ENCODE measurements at regions not wholly inside any gene's neighbourhood (a gene's known extent, or its start where the extent isn't known, plus 50 kb on each side); places are given as distances from the start of the nearest gene placed in this dataset.

DNA sequence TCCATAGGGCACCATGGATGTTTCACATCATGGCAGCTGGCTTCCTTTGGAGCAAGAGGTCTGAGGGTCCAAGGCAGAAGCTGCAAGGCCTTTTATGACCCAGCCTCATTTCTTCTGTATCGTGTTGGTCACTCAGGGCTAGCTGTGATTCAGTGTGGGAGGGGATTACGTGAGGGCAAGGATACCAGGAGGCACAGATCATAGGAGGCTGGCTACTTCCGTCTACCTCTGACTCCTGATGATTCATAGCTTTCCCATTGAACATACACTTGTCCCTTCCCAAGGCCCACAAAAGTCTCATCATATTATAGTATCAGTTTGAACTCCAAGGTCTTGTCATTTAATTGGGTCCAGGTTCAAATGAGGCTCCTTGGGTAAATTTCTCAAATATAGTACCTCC lies 135.3 kb upstream of the ZBED5 start:
- no peak overlapping the region for H3K27ac ChIP-seq (ENCODE audit: low read length)
- H3K27me3 ChIP-seq (ENCODE audit: control insufficient read depth, insufficient read depth, low read length) = no peaks in the 10 kb centered on the region
- H3K4me1 ChIP-seq (ENCODE audit: control insufficient read depth, insufficient read depth, low read length) = no peaks in the 10 kb centered on the region
- no peaks in the 10 kb centered on the region for H3K9me3 ChIP-seq (ENCODE audit: control insufficient read depth, insufficient read depth, low read length)
- WGBS (ENCODE audit: insufficient coverage, insufficient read length) = no CpG with 5 or more reads among the region's 3 CpGs
- H3K4me3 ChIP-seq (ENCODE audit: low read length) = no peak overlapping the region
- DNase-seq (ENCODE audit: low read depth, low spot score) = no peak
- no peaks in the 10 kb centered on the region for H3K36me3 ChIP-seq (ENCODE audit: control insufficient read depth, insufficient read depth, low read length)

DNA sequence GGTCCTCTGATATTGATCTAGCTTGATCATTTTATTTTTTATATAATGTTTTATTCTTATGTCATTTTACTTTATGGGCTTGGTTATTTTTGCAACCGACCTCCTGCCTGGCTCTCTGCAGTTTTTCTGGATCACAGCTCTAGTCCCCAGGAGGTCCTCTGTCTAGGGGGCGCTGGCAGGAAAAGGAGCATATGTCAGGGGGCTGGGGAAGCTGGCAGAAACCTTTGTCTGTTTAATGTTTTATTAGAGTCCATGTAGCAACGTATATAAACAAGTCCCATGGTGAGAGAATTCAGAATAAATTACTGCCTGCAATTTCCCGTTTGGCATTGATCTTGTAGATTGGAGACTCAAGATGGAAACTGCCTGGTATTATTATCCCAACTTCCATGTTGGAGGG lies 133.5 kb upstream of the ZBED5 start:
- H3K9me3 ChIP-seq (ENCODE audit: control insufficient read depth, insufficient read depth, low read length) = no peaks in the 10 kb centered on the region
- no peak for DNase-seq (ENCODE audit: low read depth, low spot score)
- H3K36me3 ChIP-seq (ENCODE audit: control insufficient read depth, insufficient read depth, low read length) = no peaks in the 10 kb centered on the region
- H3K27ac ChIP-seq (ENCODE audit: low read length) = no peak overlapping the region
- no peak overlapping the region for H3K4me3 ChIP-seq (ENCODE audit: low read length)
- no peaks in the 10 kb centered on the region for H3K27me3 ChIP-seq (ENCODE audit: control insufficient read depth, insufficient read depth, low read length)
- no peaks in the 10 kb centered on the region for H3K4me1 ChIP-seq (ENCODE audit: control insufficient read depth, insufficient read depth, low read length)
- no CpG with 5 or more reads among the region's 4 CpGs for WGBS (ENCODE audit: insufficient coverage, insufficient read length)

DNA sequence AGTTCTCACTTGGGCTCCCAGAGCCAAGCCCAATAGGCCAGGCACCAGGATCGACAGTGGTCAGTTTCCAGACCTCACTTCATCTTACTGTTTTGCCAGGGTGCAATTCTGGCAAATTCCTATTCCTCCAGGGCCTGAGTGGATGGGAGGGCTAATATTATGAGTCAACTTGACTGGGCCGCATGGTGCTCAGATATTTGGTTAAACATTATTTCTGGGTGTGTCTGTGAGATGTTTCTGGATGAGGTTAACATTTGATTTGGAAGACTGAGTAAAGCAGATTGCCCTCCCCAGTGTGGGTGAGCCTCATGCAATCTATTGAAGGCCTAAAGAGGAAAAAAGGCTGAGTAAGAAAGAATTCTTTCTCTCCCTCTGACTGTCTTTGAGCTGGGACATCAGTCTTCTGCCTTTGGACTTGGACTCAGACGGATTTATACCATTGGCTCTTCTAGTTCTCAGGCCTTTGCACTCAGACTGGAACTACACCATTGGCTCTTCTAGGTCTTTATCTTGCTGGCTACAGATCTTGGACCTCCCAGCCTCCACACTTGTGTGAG lies 132.9 kb upstream of the ZBED5 start:
- H3K9me3 ChIP-seq (ENCODE audit: control insufficient read depth, insufficient read depth, low read length) = no peaks in the 10 kb centered on the region
- no CpG with 5 or more reads among the region's 3 CpGs for WGBS (ENCODE audit: insufficient coverage, insufficient read length)
- H3K36me3 ChIP-seq (ENCODE audit: control insufficient read depth, insufficient read depth, low read length) = no peaks in the 10 kb centered on the region
- no peak for DNase-seq (ENCODE audit: low read depth, low spot score)
- H3K27ac ChIP-seq (ENCODE audit: low read length) = no peak overlapping the region
- H3K4me1 ChIP-seq (ENCODE audit: control insufficient read depth, insufficient read depth, low read length) = no peaks in the 10 kb centered on the region
- no peak overlapping the region for H3K4me3 ChIP-seq (ENCODE audit: low read length)
- no peaks in the 10 kb centered on the region for H3K27me3 ChIP-seq (ENCODE audit: control insufficient read depth, insufficient read depth, low read length)

DNA sequence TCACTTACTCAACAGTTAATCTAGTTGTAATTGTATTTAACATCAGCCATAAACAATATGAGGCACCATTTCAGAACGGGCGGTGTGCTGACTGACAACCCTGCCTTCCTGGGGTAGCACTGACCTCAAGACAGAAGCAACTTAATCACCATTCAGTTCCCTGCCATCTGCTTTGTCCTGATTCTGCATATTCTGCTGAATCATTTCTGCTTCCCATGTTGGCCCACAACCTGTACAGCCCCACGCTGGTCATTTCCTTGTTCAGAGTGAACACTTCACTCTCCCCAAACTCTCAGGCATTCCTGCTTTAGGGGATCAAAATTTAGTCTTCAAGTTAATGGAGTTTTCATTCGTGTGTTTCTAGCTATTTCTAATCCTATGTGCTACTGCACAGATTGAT lies 132.3 kb upstream of the ZBED5 start:
- DNase-seq (ENCODE audit: low read depth, low spot score) = no peak
- Histone ChIP-seq H3K27ac (ENCODE audit: low read length) (no peak overlapping the region), H3K4me1 (ENCODE audit: control insufficient read depth, insufficient read depth, low read length) (no peaks in the 10 kb centered on the region), H3K27me3 (ENCODE audit: control insufficient read depth, insufficient read depth, low read length) (no peaks in the 10 kb centered on the region), H3K9me3 (ENCODE audit: control insufficient read depth, insufficient read depth, low read length) (no peaks in the 10 kb centered on the region), H3K36me3 (ENCODE audit: control insufficient read depth, insufficient read depth, low read length) (no peaks in the 10 kb centered on the region), H3K4me3 (ENCODE audit: low read length) (no peak overlapping the region)
- WGBS (ENCODE audit: insufficient coverage, insufficient read length) = no CpG with 5 or more reads among the region's 4 CpGs

DNA sequence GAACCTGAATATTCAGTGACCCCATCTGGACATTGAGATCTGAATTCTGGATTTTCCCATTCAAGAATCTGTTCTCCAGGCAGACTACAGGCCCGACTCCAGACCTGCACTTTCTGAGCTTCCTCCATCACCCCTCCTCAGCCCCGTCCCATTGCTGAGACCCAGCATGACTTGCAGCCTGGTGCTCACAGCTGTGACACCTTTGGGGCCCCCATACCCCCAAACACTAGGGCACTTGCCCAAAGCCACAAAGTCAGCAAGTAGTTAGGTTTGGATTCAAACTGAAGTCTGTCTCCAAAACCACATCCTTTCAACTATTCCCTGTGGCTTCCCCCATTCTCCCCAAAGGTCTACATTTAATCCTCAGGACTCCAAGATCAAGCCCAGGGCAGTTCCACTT lies 128.2 kb upstream of the ZBED5 start:
- Histone ChIP-seq H3K4me1 (ENCODE audit: control insufficient read depth, insufficient read depth, low read length) (no peaks in the 10 kb centered on the region), H3K4me3 (ENCODE audit: low read length) (no peak overlapping the region), H3K36me3 (ENCODE audit: control insufficient read depth, insufficient read depth, low read length) (no peaks in the 10 kb centered on the region), H3K27ac (ENCODE audit: low read length) (no peak overlapping the region), H3K9me3 (ENCODE audit: control insufficient read depth, insufficient read depth, low read length) (no peaks in the 10 kb centered on the region), H3K27me3 (ENCODE audit: control insufficient read depth, insufficient read depth, low read length) (no peaks in the 10 kb centered on the region)
- WGBS (ENCODE audit: insufficient coverage, insufficient read length) = no CpG with 5 or more reads among the region's 2 CpGs
- no peak for DNase-seq (ENCODE audit: low read depth, low spot score)

DNA sequence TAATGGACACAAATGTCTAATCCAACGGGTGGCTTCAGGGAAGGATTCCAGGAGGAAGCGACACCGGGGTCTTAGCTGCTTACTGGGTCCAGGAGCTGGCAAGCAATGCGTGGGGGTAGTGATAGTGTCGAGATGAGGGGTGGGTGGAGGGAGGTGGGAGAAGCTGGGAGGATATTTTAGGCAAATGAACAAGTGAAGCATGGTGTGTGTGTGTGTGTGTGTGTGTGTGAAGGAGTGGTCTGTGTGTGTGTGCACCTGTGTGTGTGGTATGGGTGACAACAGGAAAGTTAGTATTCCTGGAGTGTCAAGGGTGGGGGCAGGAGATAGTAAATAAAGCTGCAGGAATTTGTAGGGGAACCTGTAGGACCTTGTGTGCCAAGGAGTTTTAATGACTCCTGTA lies 126.9 kb upstream of the ZBED5 start:
- no peaks in the 10 kb centered on the region for H3K36me3 ChIP-seq (ENCODE audit: control insufficient read depth, insufficient read depth, low read length)
- H3K27me3 ChIP-seq (ENCODE audit: control insufficient read depth, insufficient read depth, low read length) = no peaks in the 10 kb centered on the region
- H3K9me3 ChIP-seq (ENCODE audit: control insufficient read depth, insufficient read depth, low read length) = no peaks in the 10 kb centered on the region
- WGBS (ENCODE audit: insufficient coverage, insufficient read length) = 100% methylated on average over 1 of the region's 5 CpGs
- no peaks in the 10 kb centered on the region for H3K4me1 ChIP-seq (ENCODE audit: control insufficient read depth, insufficient read depth, low read length)
- DNase-seq (ENCODE audit: low read depth, low spot score) = no peak
- no peak overlapping the region for H3K27ac ChIP-seq (ENCODE audit: low read length)
- no peak overlapping the region for H3K4me3 ChIP-seq (ENCODE audit: low read length)

DNA sequence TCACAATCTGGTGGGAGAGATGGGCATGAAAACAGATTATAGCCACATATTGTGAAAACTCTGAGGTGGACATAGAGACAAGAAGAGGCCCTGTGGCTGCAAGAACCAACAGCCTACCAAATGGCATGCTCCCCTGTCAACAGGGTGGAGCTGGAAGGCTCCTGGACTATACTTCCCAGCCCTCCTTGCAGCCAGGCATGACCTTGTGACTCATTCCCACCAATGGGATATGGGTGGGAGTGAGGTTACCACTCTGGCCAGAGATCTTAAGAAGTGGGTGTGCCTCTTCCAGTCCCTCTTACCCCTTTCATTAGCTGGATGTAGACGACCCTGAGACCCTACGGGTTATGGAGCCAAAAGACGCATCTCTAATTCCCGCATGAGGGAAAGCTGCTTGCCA lies 126.4 kb upstream of the ZBED5 start:
- Histone ChIP-seq H3K27me3 (ENCODE audit: control insufficient read depth, insufficient read depth, low read length) (no peaks in the 10 kb centered on the region), H3K4me3 (ENCODE audit: low read length) (no peak overlapping the region), H3K9me3 (ENCODE audit: control insufficient read depth, insufficient read depth, low read length) (no peaks in the 10 kb centered on the region), H3K27ac (ENCODE audit: low read length) (no peak overlapping the region), H3K4me1 (ENCODE audit: control insufficient read depth, insufficient read depth, low read length) (no peaks in the 10 kb centered on the region), H3K36me3 (ENCODE audit: control insufficient read depth, insufficient read depth, low read length) (no peaks in the 10 kb centered on the region)
- no peak for DNase-seq (ENCODE audit: low read depth, low spot score)
- no CpG with 5 or more reads among the region's 4 CpGs for WGBS (ENCODE audit: insufficient coverage, insufficient read length)

DNA sequence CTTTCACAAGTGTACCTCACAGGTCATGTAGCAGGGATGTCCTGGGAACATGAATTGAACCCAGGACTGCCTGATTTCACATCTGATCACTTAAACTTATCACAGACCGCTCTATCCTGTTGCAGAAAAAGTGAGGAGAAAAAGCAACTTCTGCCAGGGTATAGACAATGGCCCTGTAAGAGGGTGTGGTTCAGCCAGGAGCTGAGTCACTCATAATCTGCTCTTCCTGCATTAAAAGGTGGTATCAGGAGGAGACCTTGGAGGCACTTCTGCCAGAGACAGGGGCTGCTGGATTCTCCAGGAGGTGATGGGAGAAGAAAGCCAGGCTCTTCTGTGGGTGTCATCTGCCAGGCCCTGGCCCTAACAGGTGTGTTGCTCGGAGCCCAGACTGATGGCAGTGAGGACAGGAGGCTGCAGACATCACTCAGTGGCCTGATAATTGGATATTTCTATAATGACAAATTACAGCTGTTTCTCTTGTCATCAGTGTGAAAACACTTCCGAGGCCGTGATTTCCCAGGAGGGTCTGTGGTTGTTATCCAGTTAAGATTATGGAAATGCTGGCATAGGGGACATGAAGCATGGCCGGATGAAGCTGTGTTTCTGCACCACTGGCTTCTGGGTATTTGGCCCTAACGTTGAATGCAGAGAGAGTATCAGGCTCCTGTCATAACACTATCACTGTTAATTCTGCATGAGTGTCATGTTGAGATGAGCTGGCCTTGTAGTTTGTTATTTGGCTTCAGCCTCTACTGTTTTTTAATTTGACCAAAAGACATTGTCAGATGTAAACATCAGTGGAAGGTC lies 125.1 kb upstream of the ZBED5 start:
- Histone ChIP-seq H3K4me3 (ENCODE audit: low read length) (no peak overlapping the region), H3K27me3 (ENCODE audit: control insufficient read depth, insufficient read depth, low read length) (no peaks in the 10 kb centered on the region), H3K4me1 (ENCODE audit: control insufficient read depth, insufficient read depth, low read length) (no peaks in the 10 kb centered on the region), H3K27ac (ENCODE audit: low read length) (no peak overlapping the region), H3K9me3 (ENCODE audit: control insufficient read depth, insufficient read depth, low read length) (no peaks in the 10 kb centered on the region), H3K36me3 (ENCODE audit: control insufficient read depth, insufficient read depth, low read length) (no peaks in the 10 kb centered on the region)
- DNase-seq (ENCODE audit: low read depth, low spot score) = no peak
- WGBS (ENCODE audit: insufficient coverage, insufficient read length) = no CpG with 5 or more reads among the region's 6 CpGs

DNA sequence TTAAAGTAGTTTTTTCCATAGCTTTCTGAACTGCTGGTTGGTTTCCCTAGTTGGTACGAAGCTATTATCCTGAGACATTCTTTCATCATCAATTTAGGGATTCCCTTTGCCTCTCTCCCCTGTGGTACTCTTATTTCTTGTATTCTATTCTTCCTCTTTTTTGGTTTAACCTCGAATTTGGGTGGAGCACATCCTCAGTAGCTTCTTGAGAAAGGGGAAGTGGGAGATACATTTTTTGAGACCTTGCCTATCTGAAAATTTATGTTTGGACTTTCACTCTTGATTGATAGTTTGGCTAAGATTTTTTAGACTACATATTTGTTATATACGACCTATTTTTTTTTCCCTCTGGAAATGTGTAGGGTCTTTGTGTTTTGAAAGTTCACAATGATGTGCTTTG lies 121.7 kb upstream of the ZBED5 start:
- Histone ChIP-seq H3K9me3 (ENCODE audit: control insufficient read depth, insufficient read depth, low read length) (no peaks in the 10 kb centered on the region), H3K27me3 (ENCODE audit: control insufficient read depth, insufficient read depth, low read length) (no peaks in the 10 kb centered on the region), H3K36me3 (ENCODE audit: control insufficient read depth, insufficient read depth, low read length) (no peaks in the 10 kb centered on the region), H3K4me3 (ENCODE audit: low read length) (no peak overlapping the region), H3K27ac (ENCODE audit: low read length) (no peak overlapping the region), H3K4me1 (ENCODE audit: control insufficient read depth, insufficient read depth, low read length) (no peaks in the 10 kb centered on the region)
- no CpG with 5 or more reads among the region's 3 CpGs for WGBS (ENCODE audit: insufficient coverage, insufficient read length)
- DNase-seq (ENCODE audit: low read depth, low spot score) = no peak

DNA sequence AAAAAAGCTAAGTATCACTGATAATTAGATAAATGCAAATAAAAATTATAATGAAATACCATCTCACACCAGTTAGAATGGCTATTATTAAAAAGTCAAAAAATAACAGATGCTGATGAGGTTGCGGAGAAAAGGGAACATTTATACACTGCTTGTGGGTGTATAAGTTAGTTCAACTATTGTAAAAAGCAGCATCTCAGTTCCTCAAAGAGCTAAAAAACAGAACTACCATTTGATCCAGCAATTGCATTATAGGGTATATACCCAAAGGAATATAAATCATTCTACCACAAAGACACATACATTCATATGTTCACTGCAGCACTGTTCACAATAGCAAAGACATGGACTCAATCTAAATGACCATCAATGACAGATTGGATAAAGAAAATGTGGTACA lies 120.3 kb upstream of the ZBED5 start:
- WGBS (ENCODE audit: insufficient coverage, insufficient read length) = no CpG with 5 or more reads among the region's 1 CpG

DNA sequence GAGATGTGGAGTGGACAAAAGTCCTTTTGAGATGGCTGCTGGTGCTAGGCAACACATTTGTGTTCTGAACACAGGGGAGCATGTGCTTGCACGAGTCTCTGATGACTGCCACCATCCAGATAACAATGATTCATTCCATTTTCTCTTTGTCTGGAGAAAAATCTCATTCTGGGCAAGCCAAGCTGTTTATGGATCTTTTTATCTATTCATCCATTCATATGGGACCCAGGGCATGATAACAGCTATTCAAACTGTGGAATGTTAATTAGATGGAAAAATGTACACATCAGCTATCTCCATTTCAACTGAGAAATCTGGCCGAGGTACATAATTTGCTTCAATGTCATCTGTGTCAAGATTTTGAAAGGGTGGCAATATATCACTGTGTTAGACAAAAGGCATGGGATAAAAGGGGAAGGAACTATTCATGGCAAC lies 117.5 kb upstream of the ZBED5 start:
- no peak overlapping the region for H3K27ac ChIP-seq (ENCODE audit: low read length)
- WGBS (ENCODE audit: insufficient coverage, insufficient read length) = no CpG with 5 or more reads among the region's 2 CpGs
- no peak overlapping the region for H3K4me3 ChIP-seq (ENCODE audit: low read length)
- H3K9me3 ChIP-seq (ENCODE audit: control insufficient read depth, insufficient read depth, low read length) = no peaks in the 10 kb centered on the region
- no peaks in the 10 kb centered on the region for H3K36me3 ChIP-seq (ENCODE audit: control insufficient read depth, insufficient read depth, low read length)
- no peaks in the 10 kb centered on the region for H3K4me1 ChIP-seq (ENCODE audit: control insufficient read depth, insufficient read depth, low read length)
- no peak for DNase-seq (ENCODE audit: low read depth, low spot score)
- no peaks in the 10 kb centered on the region for H3K27me3 ChIP-seq (ENCODE audit: control insufficient read depth, insufficient read depth, low read length)

More for the DNA sequence above, 120.3 kb upstream of the ZBED5 start:
- H3K27ac ChIP-seq (ENCODE audit: low read length) = no peak overlapping the region
- no peaks in the 10 kb centered on the region for H3K9me3 ChIP-seq (ENCODE audit: control insufficient read depth, insufficient read depth, low read length)
- no peaks in the 10 kb centered on the region for H3K4me1 ChIP-seq (ENCODE audit: control insufficient read depth, insufficient read depth, low read length)
- no peaks in the 10 kb centered on the region for H3K36me3 ChIP-seq (ENCODE audit: control insufficient read depth, insufficient read depth, low read length)
- no peaks in the 10 kb centered on the region for H3K27me3 ChIP-seq (ENCODE audit: control insufficient read depth, insufficient read depth, low read length)
- no peak overlapping the region for H3K4me3 ChIP-seq (ENCODE audit: low read length)
- DNase-seq (ENCODE audit: low read depth, low spot score) = no peak

Measured in iPS DF 6.9 (cell line).